SH-SY5Y (cell line): ENCODE measurements at regions not wholly inside any gene's neighbourhood (a gene's known extent, or its start where the extent isn't known, plus 50 kb on each side); places are given as distances from the start of the nearest gene placed in this dataset.

ENCODE experiments used
- GATA2 ChIP-seq: IDR thresholded peaks from 2 replicates; pipeline ENCODE4 v1.6.1; 2011; ENCODE audit warnings: mild to moderate bottlenecking, low read depth, low read length
- GATA3 ChIP-seq: IDR thresholded peaks from 2 replicates; pipeline ENCODE4 v1.6.1; 2011; ENCODE audit warnings: low read depth, mild to moderate bottlenecking, low read length, moderate library complexity

- TF ChIP-seq GATA2 (no peak), GATA3 (no peak)
These were observed 316.3 kb downstream of the TMA16 start for GRCh38 chr4:163810755-163811154.
